ENCODE measurements at regions not wholly inside any gene's neighbourhood (a gene's known extent, or its start where the extent isn't known, plus 50 kb on each side); places are given as distances from the start of the nearest gene placed in this dataset.

DNA sequence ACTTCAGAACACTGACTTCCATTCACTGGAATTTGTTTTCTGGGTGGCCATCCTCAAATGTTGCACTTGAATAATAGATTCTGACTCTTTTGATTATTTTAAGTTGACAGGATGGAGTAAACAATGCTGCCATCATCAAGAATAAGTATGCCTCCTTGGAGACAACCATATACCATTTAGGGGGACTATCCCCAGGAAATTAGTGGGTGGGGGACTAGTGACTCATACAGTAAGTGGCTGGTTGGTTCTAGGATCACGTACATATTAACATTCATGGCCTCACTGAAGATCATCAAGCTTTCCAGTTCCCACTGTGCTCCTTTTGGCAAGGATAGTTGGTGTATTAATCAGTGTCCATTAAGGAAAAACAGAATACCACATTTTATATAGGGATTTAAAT is 615.2 kb downstream of the CCSER2 start:
- TF ChIP-seq, protein P1, sequence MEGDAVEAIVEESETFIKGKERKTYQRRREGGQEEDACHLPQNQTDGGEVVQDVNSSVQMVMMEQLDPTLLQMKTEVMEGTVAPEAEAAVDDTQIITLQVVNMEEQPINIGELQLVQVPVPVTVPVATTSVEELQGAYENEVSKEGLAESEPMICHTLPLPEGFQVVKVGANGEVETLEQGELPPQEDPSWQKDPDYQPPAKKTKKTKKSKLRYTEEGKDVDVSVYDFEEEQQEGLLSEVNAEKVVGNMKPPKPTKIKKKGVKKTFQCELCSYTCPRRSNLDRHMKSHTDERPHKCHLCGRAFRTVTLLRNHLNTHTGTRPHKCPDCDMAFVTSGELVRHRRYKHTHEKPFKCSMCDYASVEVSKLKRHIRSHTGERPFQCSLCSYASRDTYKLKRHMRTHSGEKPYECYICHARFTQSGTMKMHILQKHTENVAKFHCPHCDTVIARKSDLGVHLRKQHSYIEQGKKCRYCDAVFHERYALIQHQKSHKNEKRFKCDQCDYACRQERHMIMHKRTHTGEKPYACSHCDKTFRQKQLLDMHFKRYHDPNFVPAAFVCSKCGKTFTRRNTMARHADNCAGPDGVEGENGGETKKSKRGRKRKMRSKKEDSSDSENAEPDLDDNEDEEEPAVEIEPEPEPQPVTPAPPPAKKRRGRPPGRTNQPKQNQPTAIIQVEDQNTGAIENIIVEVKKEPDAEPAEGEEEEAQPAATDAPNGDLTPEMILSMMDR (IDR thresholded peaks at IDR 0.05; ENCODE audit: insufficient read depth, missing control alignments) = no peak
- FAIRE-seq = no peak
- DNase-seq (ENCODE audit: insufficient read length, low spot score) = no peak

DNA sequence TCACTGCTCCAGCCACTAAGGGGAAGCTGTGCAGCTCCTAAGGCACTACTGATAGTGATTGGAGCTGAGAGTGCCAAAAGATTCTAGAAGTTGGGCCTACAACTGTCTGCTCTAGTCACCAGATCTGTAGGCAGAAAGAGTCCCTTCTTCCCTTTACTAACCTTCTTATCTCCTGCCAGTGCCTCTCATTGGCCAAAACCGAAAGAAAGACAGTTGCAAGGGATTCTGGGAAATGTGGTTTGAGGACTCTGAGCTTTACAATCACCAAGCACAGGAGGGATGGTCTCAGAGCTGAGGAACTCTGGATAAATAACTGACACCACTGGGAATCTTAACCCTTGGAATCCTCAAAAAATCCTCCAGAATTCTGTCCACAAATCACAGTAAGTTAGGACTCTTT is 615.8 kb downstream of the CCSER2 start:
- TF ChIP-seq, protein P1 (IDR thresholded peaks at IDR 0.05; ENCODE audit: insufficient read depth, missing control alignments) = no peak
- DNase-seq (ENCODE audit: insufficient read length, low spot score) = no peak

DNA sequence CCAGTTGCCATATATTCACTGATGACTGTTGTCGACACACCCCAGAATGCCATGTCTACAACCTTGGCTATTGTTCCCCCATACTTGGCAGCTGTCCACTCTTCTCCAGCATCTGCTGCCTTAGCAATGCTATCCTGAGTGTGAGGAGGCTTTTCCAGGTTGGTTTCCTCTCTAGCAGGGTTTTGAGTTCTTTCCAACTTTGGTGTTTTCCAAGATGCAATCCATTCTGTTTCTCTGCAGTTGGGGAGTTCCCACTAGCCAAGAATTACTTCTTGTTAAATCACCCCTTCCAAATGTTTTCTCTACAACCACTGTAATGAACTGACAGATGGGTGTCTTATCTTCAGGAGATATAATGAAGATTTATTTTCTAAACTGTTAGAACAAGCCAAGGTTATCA is 617.4 kb downstream of the CCSER2 start:
- no peak for FAIRE-seq
- TF ChIP-seq, protein P1 (IDR thresholded peaks at IDR 0.05; ENCODE audit: insufficient read depth, missing control alignments) = no peak
- DNase-seq (ENCODE audit: insufficient read length, low spot score) = no peak

More for the DNA sequence above, 615.8 kb downstream of the CCSER2 start:
- FAIRE-seq = no peak

DNA sequence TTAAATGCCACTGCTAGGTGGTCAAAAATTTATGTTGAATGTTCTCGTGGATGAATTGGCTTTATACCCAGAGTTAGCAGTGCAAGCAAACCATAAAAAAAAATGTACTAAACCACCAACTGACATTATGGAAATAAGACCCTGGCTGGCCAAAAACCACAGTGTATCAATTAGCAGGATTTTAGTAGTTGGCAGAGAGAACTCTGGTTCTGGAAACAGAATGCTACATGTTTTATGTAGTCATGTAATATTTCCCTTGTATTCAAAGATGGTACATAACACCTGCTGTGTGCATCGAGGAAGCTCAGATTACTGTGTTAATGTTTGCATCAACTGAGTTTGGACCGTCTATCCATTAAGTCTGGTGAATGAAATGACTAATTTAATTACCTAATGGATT is 618.5 kb downstream of the CCSER2 start:
- no peak for DNase-seq (ENCODE audit: insufficient read length, low spot score)
- TF ChIP-seq, protein P1 (IDR thresholded peaks at IDR 0.05; ENCODE audit: insufficient read depth, missing control alignments) = no peak
- FAIRE-seq = no peak

DNA sequence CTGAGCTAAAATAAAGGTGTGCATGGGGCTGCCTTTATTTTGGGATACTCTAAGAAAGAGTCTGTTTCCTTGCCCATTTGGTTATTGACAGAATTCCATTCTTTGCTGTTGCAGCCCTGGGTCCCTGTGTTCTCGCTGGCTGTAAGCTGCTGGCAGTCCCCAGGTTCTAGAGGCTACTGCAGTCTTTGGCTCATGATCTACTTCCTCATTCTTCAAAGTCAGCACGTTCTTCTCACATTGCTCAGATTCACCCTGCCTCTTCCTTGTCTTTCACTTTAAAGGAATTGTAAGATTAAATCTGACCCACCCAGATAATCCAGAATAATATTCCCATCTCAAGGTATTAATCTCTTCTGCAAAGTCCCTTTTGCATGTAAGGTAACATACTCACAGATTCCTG is 620.3 kb downstream of the CCSER2 start:
- no peak for DNase-seq (ENCODE audit: insufficient read length, low spot score)
- no peak for FAIRE-seq
- TF ChIP-seq, protein P1 (IDR thresholded peaks at IDR 0.05; ENCODE audit: insufficient read depth, missing control alignments) = no peak

DNA sequence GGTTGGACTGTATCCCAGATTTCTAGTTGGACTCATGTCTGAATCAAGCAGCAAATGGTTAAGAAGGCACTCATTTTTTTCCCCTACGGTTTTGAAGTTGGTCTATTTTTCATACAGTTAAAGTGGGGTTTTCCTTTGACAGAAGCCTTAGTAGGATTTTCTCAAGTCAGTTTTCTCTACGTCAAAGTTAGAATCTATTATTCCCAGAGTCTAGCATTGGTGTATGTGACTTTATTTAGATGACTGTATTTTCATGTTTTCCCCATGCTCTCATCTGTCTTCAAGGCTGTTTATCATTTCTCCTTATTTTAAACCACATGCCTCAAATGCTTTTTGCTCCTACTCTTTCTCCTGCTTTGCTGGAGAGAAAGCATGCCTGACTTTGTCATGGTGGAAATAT is 623.2 kb downstream of the CCSER2 start:
- TF ChIP-seq, protein P1 (IDR thresholded peaks at IDR 0.05; ENCODE audit: insufficient read depth, missing control alignments) = no peak
- FAIRE-seq (no peak), DNase-seq (ENCODE audit: insufficient read length, low spot score) (no peak)

DNA sequence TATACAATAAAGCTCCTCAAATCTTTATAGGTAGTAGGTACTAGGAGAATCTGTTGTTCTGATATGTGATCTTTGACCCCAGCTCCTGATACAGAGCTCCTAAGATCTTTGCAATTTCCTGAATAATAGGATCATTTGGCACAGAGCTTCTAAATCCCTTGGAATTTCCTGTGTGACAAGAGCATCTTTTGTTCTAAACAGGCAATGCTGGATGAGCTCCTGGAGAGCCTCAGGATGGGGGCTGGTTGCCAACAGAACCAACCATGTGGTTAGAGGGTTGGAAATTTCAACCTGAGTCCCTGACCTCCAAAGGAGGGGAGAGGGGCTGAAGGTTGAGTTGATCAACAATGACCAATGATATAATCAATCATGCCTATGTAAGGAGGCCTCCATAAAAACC is 629.0 kb downstream of the CCSER2 start:
- FAIRE-seq = no peak
- DNase-seq (ENCODE audit: insufficient read length, low spot score) = no peak
- TF ChIP-seq, protein P1 (IDR thresholded peaks at IDR 0.05; ENCODE audit: insufficient read depth, missing control alignments) = no peak
